ENCODE measurements at regions not wholly inside any gene's neighbourhood (a gene's known extent, or its start where the extent isn't known, plus 50 kb on each side); places are given as distances from the start of the nearest gene placed in this dataset.

DNA sequence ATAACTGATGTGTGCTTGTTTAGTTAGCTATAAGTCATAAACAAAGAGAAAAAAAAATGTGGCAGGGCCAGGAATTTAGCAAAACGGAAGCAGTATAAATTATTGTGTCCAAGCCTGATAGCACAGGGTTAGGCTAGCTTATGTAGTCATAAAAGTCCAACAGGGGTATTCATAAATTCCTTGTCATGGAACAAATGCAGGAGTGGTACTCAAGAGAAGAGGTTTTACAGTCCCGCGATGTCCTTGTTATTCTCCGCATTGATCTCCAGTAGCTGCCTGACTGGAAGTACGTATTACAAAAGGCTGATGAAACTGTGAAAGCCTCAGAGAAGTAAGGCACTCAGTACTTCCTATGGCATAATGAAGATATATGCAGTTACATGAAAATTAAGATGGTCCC lies 336.9 kb upstream of the TRAM1L1 start:
- H3K4me2 ChIP-seq (ENCODE audit: low read length), result no peak overlapping the region
- H3K9me2 ChIP-seq (ENCODE audit: insufficient read depth), result no peaks in the 10 kb centered on the region
- no peaks in the 10 kb centered on the region for H3K79me2 ChIP-seq (ENCODE audit: insufficient read depth, low read length)
- CTCF ChIA-PET, result no interaction called here
- no peaks in the 10 kb centered on the region for H3K36me3 ChIP-seq (ENCODE audit: control insufficient read depth in 1 of 2, insufficient read depth in 2 of 2, low read length in 2 of 2)
- no peak overlapping the region for H3K27ac ChIP-seq (ENCODE audit: low read depth, low read length)
- intact Hi-C loops (cut with micrococcal nuclease), result no loop called here
- BruUV-seq (replicated peaks), result no TSS peak
- H3K4me1 ChIP-seq (ENCODE audit: control insufficient read depth in 1 of 2, insufficient read depth in 2 of 2, low read length in 2 of 2), result no peaks in the 10 kb centered on the region
- no peak for TF ChIP-seq ZFX (IDR thresholded peaks at IDR 0.05)
- no peak for TF ChIP-seq SRF (IDR thresholded peaks at IDR 0.05; ENCODE audit: low read depth)
- no peak for TF ChIP-seq ZNF274 (IDR thresholded peaks at IDR 0.05; ENCODE audit: low read depth, low read length)
- TF ChIP-seq POLR2A (IDR thresholded peaks at IDR 0.05; ENCODE audit: borderline replicate concordance, extremely low read depth, insufficient read depth, insufficient read length), result no peak
- no peak for TF ChIP-seq EGR1 (IDR thresholded peaks at IDR 0.05; ENCODE audit: low read depth)
- TF ChIP-seq ELF1 (IDR thresholded peaks at IDR 0.05; ENCODE audit: borderline replicate concordance, low read depth), result no peak
- TF ChIP-seq CBX3 (IDR thresholded peaks at IDR 0.05; ENCODE audit: low read depth), result no peak
- no peak for TF ChIP-seq RAD21 (IDR thresholded peaks at IDR 0.05; ENCODE audit: low read depth)
- no peak overlapping the region for H3K4me3 ChIP-seq (replicated peaks in 1 of 2; ENCODE audit: low read depth in 1 of 2, low read length in 2 of 2)
- no peaks in the 10 kb centered on the region for H4K20me1 ChIP-seq (ENCODE audit: insufficient read depth)
- H3K9me3 ChIP-seq (ENCODE audit: control insufficient read depth in 1 of 2, insufficient read depth in 1 of 2, low read depth in 1 of 2, low read length in 2 of 2), result no peaks in the 10 kb centered on the region
- ATAC-seq (no peak), DNase-seq (ENCODE audit: low read depth, low spot score) (no peak)
- no peak overlapping the region for H2AFZ ChIP-seq (ENCODE audit: low read depth, low read length, poor library complexity, severe bottlenecking)
- no peaks in the 10 kb centered on the region for H3K27me3 ChIP-seq (ENCODE audit: insufficient read depth, low read length)
- RAD21 ChIA-PET (ENCODE audit: low non-redundant PET in 1 of 2, low total read pairs in 2 of 2, uncharacterized antibody in 2 of 2, unreplicated experiment in 2 of 2), result no interaction called here
- POLR2A ChIA-PET, result no interaction called here
- H3K9ac ChIP-seq (ENCODE audit: low read length), result no peak overlapping the region

DNA sequence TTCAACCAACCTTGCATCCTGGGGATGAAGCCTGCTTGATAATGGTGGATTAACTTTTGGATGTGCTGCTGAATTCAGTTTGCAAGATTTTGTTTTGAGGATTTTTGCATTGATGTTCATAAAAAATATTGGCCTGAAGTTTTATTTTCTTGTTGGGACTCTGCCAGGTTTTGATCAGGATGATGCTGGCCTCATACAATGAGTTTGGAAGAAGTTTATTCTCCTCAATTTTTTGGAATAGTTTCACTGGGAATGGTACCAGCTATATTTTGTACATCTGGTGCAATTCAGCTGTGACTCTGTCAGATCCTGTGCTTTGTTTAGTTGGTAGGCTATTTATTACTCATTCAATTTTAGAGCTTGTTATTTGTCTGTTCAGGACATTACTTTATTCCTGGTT lies 340.3 kb upstream of the TRAM1L1 start:
- Histone ChIP-seq H3K9me2 (ENCODE audit: insufficient read depth) (no peaks in the 10 kb centered on the region), H3K9me3 (ENCODE audit: control insufficient read depth in 1 of 2, insufficient read depth in 1 of 2, low read depth in 1 of 2, low read length in 2 of 2) (no peaks in the 10 kb centered on the region), H3K27me3 (ENCODE audit: insufficient read depth, low read length) (no peaks in the 10 kb centered on the region), H4K20me1 (ENCODE audit: insufficient read depth) (no peaks in the 10 kb centered on the region), H3K4me2 (ENCODE audit: low read length) (no peak overlapping the region), H3K9ac (ENCODE audit: low read length) (no peak overlapping the region), H2AFZ (ENCODE audit: low read depth, low read length, poor library complexity, severe bottlenecking) (no peak overlapping the region), H3K4me1 (ENCODE audit: control insufficient read depth in 1 of 2, insufficient read depth in 2 of 2, low read length in 2 of 2) (no peaks in the 10 kb centered on the region), H3K27ac (ENCODE audit: low read depth, low read length) (no peak overlapping the region), H3K79me2 (ENCODE audit: insufficient read depth, low read length) (no peaks in the 10 kb centered on the region), H3K36me3 (ENCODE audit: control insufficient read depth in 1 of 2, insufficient read depth in 2 of 2, low read length in 2 of 2) (no peaks in the 10 kb centered on the region), H3K4me3 (replicated peaks in 1 of 2; ENCODE audit: low read depth in 1 of 2, low read length in 2 of 2) (no peak overlapping the region)
- RAD21 ChIA-PET (ENCODE audit: low non-redundant PET in 1 of 2, low total read pairs in 2 of 2, uncharacterized antibody in 2 of 2, unreplicated experiment in 2 of 2), result no interaction called here
- POLR2A ChIA-PET, result no interaction called here
- intact Hi-C loops (cut with micrococcal nuclease), result no loop called here
- no peak for ATAC-seq
- CTCF ChIA-PET, result no interaction called here
- BruUV-seq (replicated peaks), result no TSS peak
- TF ChIP-seq, protein P1, sequence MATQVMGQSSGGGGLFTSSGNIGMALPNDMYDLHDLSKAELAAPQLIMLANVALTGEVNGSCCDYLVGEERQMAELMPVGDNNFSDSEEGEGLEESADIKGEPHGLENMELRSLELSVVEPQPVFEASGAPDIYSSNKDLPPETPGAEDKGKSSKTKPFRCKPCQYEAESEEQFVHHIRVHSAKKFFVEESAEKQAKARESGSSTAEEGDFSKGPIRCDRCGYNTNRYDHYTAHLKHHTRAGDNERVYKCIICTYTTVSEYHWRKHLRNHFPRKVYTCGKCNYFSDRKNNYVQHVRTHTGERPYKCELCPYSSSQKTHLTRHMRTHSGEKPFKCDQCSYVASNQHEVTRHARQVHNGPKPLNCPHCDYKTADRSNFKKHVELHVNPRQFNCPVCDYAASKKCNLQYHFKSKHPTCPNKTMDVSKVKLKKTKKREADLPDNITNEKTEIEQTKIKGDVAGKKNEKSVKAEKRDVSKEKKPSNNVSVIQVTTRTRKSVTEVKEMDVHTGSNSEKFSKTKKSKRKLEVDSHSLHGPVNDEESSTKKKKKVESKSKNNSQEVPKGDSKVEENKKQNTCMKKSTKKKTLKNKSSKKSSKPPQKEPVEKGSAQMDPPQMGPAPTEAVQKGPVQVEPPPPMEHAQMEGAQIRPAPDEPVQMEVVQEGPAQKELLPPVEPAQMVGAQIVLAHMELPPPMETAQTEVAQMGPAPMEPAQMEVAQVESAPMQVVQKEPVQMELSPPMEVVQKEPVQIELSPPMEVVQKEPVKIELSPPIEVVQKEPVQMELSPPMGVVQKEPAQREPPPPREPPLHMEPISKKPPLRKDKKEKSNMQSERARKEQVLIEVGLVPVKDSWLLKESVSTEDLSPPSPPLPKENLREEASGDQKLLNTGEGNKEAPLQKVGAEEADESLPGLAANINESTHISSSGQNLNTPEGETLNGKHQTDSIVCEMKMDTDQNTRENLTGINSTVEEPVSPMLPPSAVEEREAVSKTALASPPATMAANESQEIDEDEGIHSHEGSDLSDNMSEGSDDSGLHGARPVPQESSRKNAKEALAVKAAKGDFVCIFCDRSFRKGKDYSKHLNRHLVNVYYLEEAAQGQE (IDR thresholded peaks at IDR 0.05; ENCODE audit: low read depth), result no peak
- TF ChIP-seq CBX3 (IDR thresholded peaks at IDR 0.05; ENCODE audit: low read depth) (no peak), JUND (IDR thresholded peaks at IDR 0.05) (no peak), RAD21 (IDR thresholded peaks at IDR 0.05; ENCODE audit: low read depth) (no peak)
- no peak for DNase-seq (ENCODE audit: low read depth, low spot score)

All from HCT116 (cell line).